ENCODE measurements at regions not wholly inside any gene's neighbourhood (a gene's known extent, or its start where the extent isn't known, plus 50 kb on each side); places are given as distances from the start of the nearest gene placed in this dataset.

DNA sequence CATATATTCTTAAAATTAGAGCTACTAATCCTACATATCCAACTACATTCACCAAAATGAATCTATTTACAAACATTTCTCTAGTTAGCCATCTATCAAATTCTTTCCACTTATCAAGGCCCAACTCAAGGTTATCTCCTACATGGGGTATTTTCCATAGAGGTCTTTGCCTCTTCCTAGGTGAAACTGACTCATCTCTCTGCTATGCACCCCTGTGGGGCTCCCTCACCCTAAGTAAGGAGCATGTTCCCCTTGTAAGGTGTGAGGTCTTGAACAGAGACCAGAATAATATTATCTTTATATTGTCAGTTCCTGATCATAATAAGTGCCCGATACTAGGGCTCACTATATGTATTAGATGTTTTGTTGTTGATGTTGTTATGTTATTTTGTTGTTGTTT, 74.6 kb upstream of the TSC22D2 start:
- TF ChIP-seq, protein P1, sequence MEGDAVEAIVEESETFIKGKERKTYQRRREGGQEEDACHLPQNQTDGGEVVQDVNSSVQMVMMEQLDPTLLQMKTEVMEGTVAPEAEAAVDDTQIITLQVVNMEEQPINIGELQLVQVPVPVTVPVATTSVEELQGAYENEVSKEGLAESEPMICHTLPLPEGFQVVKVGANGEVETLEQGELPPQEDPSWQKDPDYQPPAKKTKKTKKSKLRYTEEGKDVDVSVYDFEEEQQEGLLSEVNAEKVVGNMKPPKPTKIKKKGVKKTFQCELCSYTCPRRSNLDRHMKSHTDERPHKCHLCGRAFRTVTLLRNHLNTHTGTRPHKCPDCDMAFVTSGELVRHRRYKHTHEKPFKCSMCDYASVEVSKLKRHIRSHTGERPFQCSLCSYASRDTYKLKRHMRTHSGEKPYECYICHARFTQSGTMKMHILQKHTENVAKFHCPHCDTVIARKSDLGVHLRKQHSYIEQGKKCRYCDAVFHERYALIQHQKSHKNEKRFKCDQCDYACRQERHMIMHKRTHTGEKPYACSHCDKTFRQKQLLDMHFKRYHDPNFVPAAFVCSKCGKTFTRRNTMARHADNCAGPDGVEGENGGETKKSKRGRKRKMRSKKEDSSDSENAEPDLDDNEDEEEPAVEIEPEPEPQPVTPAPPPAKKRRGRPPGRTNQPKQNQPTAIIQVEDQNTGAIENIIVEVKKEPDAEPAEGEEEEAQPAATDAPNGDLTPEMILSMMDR (optimal IDR thresholded peaks at IDR 0.05 in 1 of 3, IDR thresholded peaks at IDR 0.05 in 1 of 3, conservative IDR thresholded peaks at IDR 0.05 in 1 of 3; ENCODE audit: extremely low read depth in 1 of 3, insufficient read depth in 2 of 3, low read length in 3 of 3), result no peak
- no peak for TF ChIP-seq EZH2 (IDR thresholded peaks at IDR 0.05; ENCODE audit: low read length)
